GM12891 (cell line): ENCODE measurements at regions not wholly inside any gene's neighbourhood (a gene's known extent, or its start where the extent isn't known, plus 50 kb on each side); places are given as distances from the start of the nearest gene placed in this dataset.
"Not testable (repeated sequence)": the region's sequence is repeated elsewhere in the genome, so short reads cannot be mapped to it uniquely, and the experiment has no call there.

ENCODE experiments used
- DNase-seq: peaks from one replicate; pipeline ENCODE4 v3.0.0; 2011; ENCODE audit warnings: low spot score; ENCODE audit not compliant: insufficient read length
- FAIRE-seq: peaks from 2 replicates; lab custom pipeline; 2011; peaks lifted over from hg19 to GRCh38; lab: Jason Lieb, UNC
- PAX5 ChIP-seq: IDR thresholded peaks from 2 replicates; pipeline ENCODE4 v1.6.1; 2011; ENCODE audit warnings: low read length, moderate library complexity, mild to moderate bottlenecking; ENCODE audit not compliant: insufficient read depth, severe bottlenecking
- POLR2A ChIP-seq: IDR thresholded peaks from 2 replicates; pipeline ENCODE4 v1.6.1; 2011; ENCODE audit warnings: low read depth, low read length, control low read depth
- POLR2AphosphoS5 ChIP-seq: IDR thresholded peaks from 2 replicates; pipeline ENCODE4 v1.6.1; 2011; ENCODE audit warnings: low read depth, low read length, control low read depth
- POU2F2 ChIP-seq: IDR thresholded peaks from 2 replicates; pipeline ENCODE4 v1.6.1; 2011; ENCODE audit warnings: low read depth, mild to moderate bottlenecking, control low read depth, low read length, moderate library complexity
- SPI1 ChIP-seq: IDR thresholded peaks from 2 replicates; pipeline ENCODE4 v1.6.1; 2011; ENCODE audit warnings: low read depth, low read length, control low read depth
- TAF1 ChIP-seq: IDR thresholded peaks from 2 replicates; pipeline ENCODE4 v1.6.1; 2011; ENCODE audit warnings: low read depth, low read length, control low read depth

GRCh38 chr6:134634466-134634865 lies 315.4 kb downstream of the ALDH8A1 start:
- TF ChIP-seq POLR2A = no peak
- no peak for TF ChIP-seq POU2F2
- no peak for TF ChIP-seq POLR2AphosphoS5
- no peak for TF ChIP-seq TAF1
- no peak for TF ChIP-seq PAX5
- no peak for TF ChIP-seq SPI1
- FAIRE-seq (peak; percentile 20), DNase-seq (no peak)

DNA sequence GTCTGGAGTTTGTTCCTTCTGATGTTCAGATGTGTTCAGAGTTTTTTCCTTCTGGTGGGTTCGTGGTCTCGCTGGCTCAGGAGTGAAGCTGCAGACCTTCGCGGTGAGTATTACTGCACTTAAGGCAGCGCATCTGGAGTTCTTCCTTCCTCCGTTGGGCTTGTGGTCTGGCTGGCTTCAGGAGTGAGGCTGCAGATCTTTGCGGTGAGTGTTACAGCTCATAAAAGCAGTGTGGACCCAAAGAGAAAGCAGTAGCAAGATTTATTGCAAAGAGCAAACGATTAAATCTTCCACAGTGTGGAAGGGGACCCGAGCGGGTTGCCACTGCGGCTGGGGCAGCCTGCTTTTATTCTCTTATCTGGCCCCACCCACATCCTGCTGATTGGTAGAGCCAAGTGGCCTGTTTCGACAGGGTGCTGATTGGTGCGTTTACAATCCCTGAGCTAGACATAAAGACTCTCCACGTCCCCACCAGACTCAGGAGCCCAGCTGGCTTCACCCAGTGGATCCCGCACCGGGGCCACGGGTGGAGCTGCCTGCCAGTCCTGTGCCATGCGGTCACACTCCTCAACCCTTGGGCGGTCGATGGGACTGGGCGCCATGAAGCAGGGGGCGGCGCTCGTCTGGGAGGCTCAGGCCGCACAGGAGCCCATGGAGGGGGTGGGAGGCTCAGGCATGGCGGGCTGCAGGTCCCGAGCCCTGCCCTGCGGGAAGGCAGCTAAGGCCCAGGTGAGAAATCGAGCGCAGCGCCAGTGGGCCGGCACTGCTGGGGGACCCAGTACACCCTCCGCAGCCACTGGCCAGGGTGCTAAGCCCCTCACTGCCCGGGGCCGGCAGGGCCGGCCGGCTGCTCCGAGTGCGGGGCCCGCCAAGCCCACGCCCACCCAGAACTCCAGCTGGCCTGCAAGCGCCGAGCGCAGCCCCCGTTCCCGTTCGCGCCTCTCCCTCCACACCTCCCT lies 315.3 kb upstream of the SGK1 start:
- not testable (repeated sequence) for DNase-seq
- peak; percentile 51 for FAIRE-seq

- FAIRE-seq = peak; percentile 51
Observed at GRCh38 chr6:134632024-134632423, 314.1 kb upstream of the SGK1 start.

GRCh38 chr6:134631398-134631924 lies 313.5 kb upstream of the SGK1 start:
- no peak for TF ChIP-seq TAF1
- no peak for TF ChIP-seq POLR2AphosphoS5
- no peak for TF ChIP-seq PAX5
- TF ChIP-seq POU2F2 = no peak
- TF ChIP-seq SPI1 = no peak
- no peak for TF ChIP-seq POLR2A
- FAIRE-seq (no peak), DNase-seq (no peak)

More at GRCh38 chr6:134632024-134632423, 314.1 kb upstream of the SGK1 start:
- TF ChIP-seq POLR2AphosphoS5 (no peak), POU2F2 (no peak), POLR2A (no peak), TAF1 (no peak), SPI1 (no peak), PAX5 (no peak)
- DNase-seq = no peak

DNA sequence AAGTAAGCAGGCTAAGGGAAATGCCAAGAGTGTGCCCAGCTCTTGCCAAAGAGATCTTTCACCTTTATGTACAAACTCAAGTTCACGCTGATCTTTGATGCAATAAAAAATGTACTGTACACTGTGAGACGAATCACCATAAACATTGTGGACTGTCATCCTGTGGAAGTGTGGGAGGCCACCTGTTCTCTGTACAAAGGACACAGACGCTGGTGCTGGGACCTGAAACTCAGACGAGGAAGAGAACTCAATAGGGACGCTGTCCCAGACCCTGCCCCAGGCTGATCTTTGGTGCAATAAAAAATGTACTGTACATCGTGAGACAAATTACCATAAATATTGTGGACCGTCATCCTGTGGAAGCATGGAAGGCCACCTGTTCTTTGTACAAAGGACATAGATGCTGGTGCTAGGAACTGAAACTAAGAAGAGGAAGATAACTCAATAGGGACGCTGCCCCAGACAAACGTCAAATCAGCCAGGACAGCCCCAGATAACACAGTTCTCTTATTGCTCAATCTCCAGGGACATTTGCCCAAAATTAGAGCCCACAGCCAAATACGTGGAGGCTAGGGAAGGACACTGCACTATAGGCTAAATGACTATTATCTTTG lies 312.7 kb upstream of the SGK1 start:
- no peak for DNase-seq
- FAIRE-seq = peak; percentile 52
- no peak for TF ChIP-seq POU2F2
- TF ChIP-seq TAF1 = no peak
- TF ChIP-seq POLR2AphosphoS5 = no peak
- TF ChIP-seq PAX5 = no peak
- peak; percentile 65 for TF ChIP-seq SPI1
- TF ChIP-seq POLR2A = no peak

GRCh38 chr6:134628154-134628553 lies 310.2 kb upstream of the SGK1 start:
- no peak for TF ChIP-seq TAF1
- TF ChIP-seq SPI1 = no peak
- no peak for FAIRE-seq
- DNase-seq = no peak

- DNase-seq = no peak
- TF ChIP-seq SPI1 (no peak), POU2F2 (no peak), TAF1 (no peak), POLR2AphosphoS5 (no peak), POLR2A (no peak), PAX5 (no peak)
- no peak for FAIRE-seq
Observed at GRCh38 chr6:134627707-134628106, 309.8 kb upstream of the SGK1 start.

DNA sequence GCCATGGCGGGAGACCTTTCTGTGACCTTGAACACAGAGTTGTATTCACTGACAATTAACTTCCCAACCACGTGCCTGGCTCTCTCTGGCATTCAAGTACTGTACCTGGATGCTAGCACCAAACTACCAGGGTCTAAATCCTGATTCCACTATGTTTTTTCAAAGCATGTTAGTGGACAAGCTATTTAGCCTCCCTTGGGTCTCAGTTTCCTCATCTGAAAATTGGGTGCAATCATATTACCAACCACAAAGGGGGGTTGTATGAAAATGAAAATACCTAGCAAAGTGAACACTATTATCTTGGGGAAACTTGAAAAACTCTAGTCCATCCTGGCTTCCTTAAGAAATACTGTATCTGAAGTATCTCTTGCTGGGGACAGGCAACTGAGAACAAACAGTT lies 308.7 kb upstream of the SGK1 start:
- no peak for TF ChIP-seq POU2F2

DNA sequence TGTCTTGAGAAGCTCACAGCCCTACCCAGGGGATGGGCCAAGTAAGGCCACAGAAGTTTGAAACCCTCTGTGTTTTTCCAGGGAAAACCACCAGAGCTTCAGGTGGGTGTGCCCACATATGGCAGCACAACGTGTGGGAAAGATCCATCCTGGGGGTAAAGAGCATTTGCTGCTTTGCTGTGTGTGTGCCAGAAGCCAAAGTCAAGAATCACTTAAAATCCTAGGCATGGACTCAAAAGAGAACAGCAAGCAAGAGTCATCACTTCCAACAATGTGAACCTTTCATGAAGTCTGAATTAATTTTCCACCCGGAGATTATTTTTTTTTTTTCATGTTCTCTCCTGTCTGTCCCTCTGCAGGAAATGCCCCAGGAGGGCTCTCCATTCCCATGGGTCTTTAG lies 308.2 kb upstream of the SGK1 start:
- FAIRE-seq = no peak
- TF ChIP-seq PAX5 = no peak
- no peak for TF ChIP-seq SPI1
- TF ChIP-seq POLR2A = no peak
- no peak for TF ChIP-seq POLR2AphosphoS5
- TF ChIP-seq POU2F2 = no peak
- no peak for TF ChIP-seq TAF1
- no peak for DNase-seq

More for the DNA sequence above, 308.7 kb upstream of the SGK1 start:
- DNase-seq (no peak), FAIRE-seq (no peak)

- TF ChIP-seq POLR2AphosphoS5 (no peak), TAF1 (no peak), SPI1 (no peak), POU2F2 (no peak), PAX5 (no peak)
- DNase-seq = no peak
- FAIRE-seq = no peak
Observed at GRCh38 chr6:134624781-134625180, 306.9 kb upstream of the SGK1 start.
